HL-60/S4 (cell line): ENCODE measurements at regions not wholly inside any gene's neighbourhood (a gene's known extent, or its start where the extent isn't known, plus 50 kb on each side); places are given as distances from the start of the nearest gene placed in this dataset.
"Not testable (repeated sequence)": the region's sequence is repeated elsewhere in the genome, so short reads cannot be mapped to it uniquely, and the experiment has no call there.

Experiments used
- in situ Hi-C: fragments of 300-500 bp; cut with MboI; formaldehyde crosslinking; loops from 2 replicates; pipeline ENCODE4 v1.14.3; 2022; ENCODE audit warnings: low sequenced_read_pairs

GRCh38 chr5:36778336-36778735 lies 98.2 kb upstream of the NIPBL start:
- in situ Hi-C loops, result no loop called here

- in situ Hi-C loops, result not testable (repeated sequence)
Measured at GRCh38 chr5:36782612-36783011, 94.0 kb upstream of the NIPBL start.

GRCh38 chr5:36786448-36787012 lies 90.0 kb upstream of the NIPBL start:
- in situ Hi-C loops, result no loop called here

- in situ Hi-C loops, result no loop called here
Measured at GRCh38 chr5:36787365-36788093, 89.0 kb upstream of the NIPBL start.

- in situ Hi-C loops, result no loop called here
Measured at GRCh38 chr5:36790847-36791246, 85.7 kb upstream of the NIPBL start.

- in situ Hi-C loops, result no loop called here
Measured at GRCh38 chr5:36792560-36793180, 83.9 kb upstream of the NIPBL start.

GRCh38 chr5:36795366-36795765 lies 81.2 kb upstream of the NIPBL start:
- in situ Hi-C loops, result no loop called here

- in situ Hi-C loops, result no loop called here
Measured at GRCh38 chr5:36796155-36796554, 80.4 kb upstream of the NIPBL start.

- in situ Hi-C loops, result no loop called here
Measured at GRCh38 chr5:36801523-36801922, 75.0 kb upstream of the NIPBL start.

- in situ Hi-C loops, result no loop called here
Measured at GRCh38 chr5:36802187-36802586, 74.4 kb upstream of the NIPBL start.

- in situ Hi-C loops, result not testable (repeated sequence)
Measured at GRCh38 chr5:36813249-36813648, 63.3 kb upstream of the NIPBL start.

GRCh38 chr5:36815871-36816270 lies 60.7 kb upstream of the NIPBL start:
- in situ Hi-C loops, result no loop called here

GRCh38 chr5:36820900-36821299 lies 55.7 kb upstream of the NIPBL start:
- in situ Hi-C loops, result no loop called here

GRCh38 chr5:36826694-36827093 lies 49.9 kb upstream of the NIPBL start:
- in situ Hi-C loops, result no loop called here
